Epidermal melanocyte (primary cell): ENCODE measurements at regions not wholly inside any gene's neighbourhood (a gene's known extent, or its start where the extent isn't known, plus 50 kb on each side); places are given as distances from the start of the nearest gene placed in this dataset.

Experiments
- DNase-seq: peaks from one replicate; pipeline ENCODE4 v3.0.0; 2011; ENCODE audit warnings: low spot score; ENCODE audit not compliant: insufficient read length

DNA sequence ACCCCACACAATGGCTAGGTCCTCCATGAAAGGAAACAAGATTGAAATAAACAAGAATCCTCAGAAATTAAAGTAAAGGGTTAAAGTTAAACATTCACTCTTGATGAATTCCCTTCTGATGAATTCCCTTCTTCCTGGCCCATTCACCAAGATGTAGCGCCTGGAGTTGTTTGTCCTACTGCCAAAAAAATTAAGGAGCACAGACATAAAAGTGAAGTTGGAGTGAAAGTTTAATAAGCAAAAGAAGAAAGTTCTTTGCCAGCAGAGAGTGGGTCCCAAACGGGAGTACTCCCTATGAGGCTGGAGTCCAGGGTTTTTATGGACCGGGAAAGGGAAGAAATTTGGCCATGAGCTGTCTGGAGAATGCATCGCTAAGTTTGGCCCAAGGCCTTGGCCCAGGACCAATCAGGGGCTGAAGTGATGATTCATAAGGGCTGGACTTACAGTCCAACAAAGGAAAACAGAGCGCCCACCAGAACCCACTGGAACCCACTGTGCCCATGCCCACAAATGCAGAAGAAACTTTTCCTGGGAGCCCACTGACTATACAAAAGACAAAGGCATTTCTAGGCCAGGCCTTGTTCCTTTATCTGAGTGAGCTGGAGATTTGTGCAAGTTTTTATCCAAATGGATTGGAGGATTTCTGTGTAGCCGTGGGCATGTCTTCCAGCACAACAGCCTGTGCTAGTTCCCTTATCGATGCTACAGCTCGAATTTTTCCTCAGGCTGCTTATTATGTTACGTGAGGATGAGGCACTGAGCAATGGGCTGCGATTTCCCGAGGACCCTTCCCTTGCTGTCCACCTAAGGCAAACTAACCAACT lies 1561.6 kb downstream of the OTOL1 start:
- no peak for DNase-seq

DNA sequence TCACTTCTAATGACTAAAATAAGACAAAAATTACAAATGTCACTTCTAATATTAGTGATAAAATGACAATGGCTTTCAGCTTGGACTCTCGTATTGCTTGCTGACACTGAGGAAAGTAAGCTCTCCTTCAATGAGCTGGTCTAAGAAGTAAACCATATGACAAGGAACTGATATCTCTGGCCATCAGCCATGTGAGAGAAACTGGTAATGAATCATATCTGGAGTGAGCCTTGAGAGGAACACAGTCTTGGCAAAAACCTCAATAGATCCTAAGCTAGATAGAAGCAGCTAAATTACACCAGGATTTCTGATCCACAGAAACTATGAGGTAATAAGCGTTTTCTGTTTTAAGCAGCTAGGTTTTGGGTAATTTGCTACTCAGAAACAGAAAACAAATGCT lies 1575.1 kb downstream of the OTOL1 start:
- DNase-seq, result no peak
